Transverse colon (tissue), 4 donors: ENCODE measurements at regions not wholly inside any gene's neighbourhood (a gene's known extent, or its start where the extent isn't known, plus 50 kb on each side); places are given as distances from the start of the nearest gene placed in this dataset.

ENCODE experiments used
- POLR2A ChIP-seq: fragments of 450-650 bp; IDR thresholded peaks from one replicate; pipeline ENCODE4 v1.6.1; 2016; ENCODE audit warnings: antibody characterized with exemption, mild to moderate bottlenecking, moderate library complexity
- POLR2AphosphoS5 ChIP-seq, 3 donors: sonication (generic); formaldehyde crosslinking; IDR thresholded peaks; one replicate each; pipeline ENCODE4 v1.6.1; 2016; ENCODE audit warnings: antibody characterized with exemption in 3 of 3
- TF ChIP-seq, protein P1 (sequence below), 5 experiments: fragments of 200-600 bp in 3 of 5; fragments of 450-650 bp in 2 of 5; sonication (generic) in 3 of 5; IDR thresholded peaks; 1 replicate in 2 of 5; 2 replicates in 3 of 5; pipeline ENCODE4 v1.5.1; 2016 to 2017; ENCODE audit warnings: antibody characterized with exemption in 5 of 5, inconsistent platforms in 3 of 5, mild to moderate bottlenecking in 2 of 5, moderate library complexity in 1 of 5

DNA sequence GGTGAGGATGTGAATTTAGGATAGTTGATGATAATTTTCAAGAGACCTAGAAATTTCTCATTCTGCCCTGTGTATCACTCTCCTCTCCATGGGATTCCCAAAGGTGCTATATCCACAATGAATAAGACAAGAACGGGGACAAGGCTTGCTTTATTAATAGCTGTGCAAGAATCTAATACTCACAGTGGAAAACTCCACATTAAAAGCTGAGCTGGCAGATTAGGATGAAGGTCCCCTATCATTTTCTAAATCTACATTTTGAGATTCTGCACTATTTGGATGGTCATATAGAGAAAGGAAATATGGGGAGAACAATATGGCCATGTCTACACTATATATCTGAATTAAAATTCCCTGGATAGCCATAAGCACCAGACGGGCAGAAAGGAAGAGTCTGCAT, 411.0 kb upstream of the TGFBR2 start:
- TF ChIP-seq, protein P1, sequence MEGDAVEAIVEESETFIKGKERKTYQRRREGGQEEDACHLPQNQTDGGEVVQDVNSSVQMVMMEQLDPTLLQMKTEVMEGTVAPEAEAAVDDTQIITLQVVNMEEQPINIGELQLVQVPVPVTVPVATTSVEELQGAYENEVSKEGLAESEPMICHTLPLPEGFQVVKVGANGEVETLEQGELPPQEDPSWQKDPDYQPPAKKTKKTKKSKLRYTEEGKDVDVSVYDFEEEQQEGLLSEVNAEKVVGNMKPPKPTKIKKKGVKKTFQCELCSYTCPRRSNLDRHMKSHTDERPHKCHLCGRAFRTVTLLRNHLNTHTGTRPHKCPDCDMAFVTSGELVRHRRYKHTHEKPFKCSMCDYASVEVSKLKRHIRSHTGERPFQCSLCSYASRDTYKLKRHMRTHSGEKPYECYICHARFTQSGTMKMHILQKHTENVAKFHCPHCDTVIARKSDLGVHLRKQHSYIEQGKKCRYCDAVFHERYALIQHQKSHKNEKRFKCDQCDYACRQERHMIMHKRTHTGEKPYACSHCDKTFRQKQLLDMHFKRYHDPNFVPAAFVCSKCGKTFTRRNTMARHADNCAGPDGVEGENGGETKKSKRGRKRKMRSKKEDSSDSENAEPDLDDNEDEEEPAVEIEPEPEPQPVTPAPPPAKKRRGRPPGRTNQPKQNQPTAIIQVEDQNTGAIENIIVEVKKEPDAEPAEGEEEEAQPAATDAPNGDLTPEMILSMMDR (IDR thresholded peaks at IDR 0.05), result no peak
- no peak for TF ChIP-seq POLR2A
- TF ChIP-seq POLR2AphosphoS5 (IDR thresholded peaks at IDR 0.05), result no peak
